Common myeloid progenitor, CD34-positive (primary cell): ENCODE measurements at regions not wholly inside any gene's neighbourhood (a gene's known extent, or its start where the extent isn't known, plus 50 kb on each side); places are given as distances from the start of the nearest gene placed in this dataset.

ENCODE experiments used
- CTCF ChIA-PET: fragments of 350-600 bp; sonication (Branson Sonifier 250); formaldehyde crosslinking; loops from one replicate; lab custom pipeline; 2021; ENCODE audit warnings: antibody characterized with exemption; lab: Charles Lee
- POLR2A ChIA-PET: fragments of 350-600 bp; sonication (Branson Sonifier 250); formaldehyde crosslinking; loops from one replicate; lab custom pipeline; 2021; ENCODE audit warnings: antibody characterized with exemption; lab: Charles Lee
- DNase-seq, 3 donors: peaks; one replicate each; pipeline versions ENCODE4 v3.0.0 to v3.0.0-alpha.2; 2013
- H3K27ac ChIP-seq, 2 experiments: 1 replicate in 1 of 2; 2 replicates in 1 of 2; pipeline ENCODE4 v1.7.0; 2013; ENCODE audit warnings: inconsistent platforms in 2 of 2, low read length in 2 of 2, mild to moderate bottlenecking in 2 of 2, low read depth in 1 of 2, moderate library complexity in 1 of 2; ENCODE audit not compliant: severe bottlenecking in 2 of 2, insufficient read depth in 1 of 2, poor library complexity in 1 of 2
- H3K27me3 ChIP-seq, 5 experiments: replicated peaks in 2 of 5; 1 replicate in 3 of 5; 2 replicates in 2 of 5; pipeline versions ENCODE4 v1.6.1 to v1.7.0; 2013; ENCODE audit warnings: low read length in 4 of 5, mild to moderate bottlenecking in 2 of 5, moderate library complexity in 2 of 5, inconsistent platforms in 1 of 5; ENCODE audit not compliant: insufficient read depth in 5 of 5, control insufficient read depth in 4 of 5
- H3K36me3 ChIP-seq, 4 experiments: 1 replicate in 2 of 4; 2 replicates in 2 of 4; pipeline versions ENCODE4 v1.6.1 to v1.7.0; 2013; ENCODE audit warnings: low read length in 3 of 4, control low read depth in 1 of 4, mild to moderate bottlenecking in 1 of 4; ENCODE audit not compliant: control insufficient read depth in 4 of 4, insufficient read depth in 4 of 4
- H3K4me1 ChIP-seq, 4 experiments: 1 replicate in 3 of 4; 2 replicates in 1 of 4; pipeline versions ENCODE4 v1.6.1 to v1.7.1; 2013; ENCODE audit warnings: low read length in 3 of 4, mild to moderate bottlenecking in 3 of 4, control low read depth in 1 of 4, inconsistent platforms in 1 of 4, moderate library complexity in 1 of 4; ENCODE audit not compliant: control insufficient read depth in 4 of 4, insufficient read depth in 4 of 4; ENCODE audit errors: control extremely low read depth in 1 of 4
- H3K4me3 ChIP-seq, 7 experiments: 1 replicate in 4 of 7; 2 replicates in 3 of 7; pipeline versions ENCODE4 v1.5.1 to v1.7.0; 2013; ENCODE audit warnings: mild to moderate bottlenecking in 7 of 7, low read length in 6 of 7, moderate library complexity in 6 of 7, inconsistent platforms in 2 of 7, low read depth in 2 of 7, control low read depth in 1 of 7; ENCODE audit not compliant: insufficient read depth in 4 of 7, control insufficient read depth in 1 of 7; ENCODE audit errors: extremely low read depth in 1 of 7
- H3K9me3 ChIP-seq, 5 experiments: 1 replicate in 4 of 5; 2 replicates in 1 of 5; pipeline versions ENCODE4 v1.6.1 to v1.7.1; 2013; ENCODE audit warnings: low read length in 4 of 5, mild to moderate bottlenecking in 2 of 5, inconsistent platforms in 1 of 5, low read depth in 1 of 5, moderate library complexity in 1 of 5; ENCODE audit not compliant: control insufficient read depth in 4 of 5, insufficient read depth in 2 of 5; ENCODE audit errors: control extremely low read depth in 1 of 5
- WGBS: methylation state at CpG from one replicate; pipeline ENCODE4 v1.1.5; 2013; ENCODE audit not compliant: insufficient coverage; 5-methylcytosine and 5-hydroxymethylcytosine counted together

GRCh38 chr5:109584986-109585599 lies 104.6 kb upstream of the MAN2A1 start:
- Histone ChIP-seq H3K4me3 (no peak overlapping the region), H3K4me1 (no peaks in the 10 kb centered on the region), H3K36me3 (no peaks in the 10 kb centered on the region), H3K27ac (no peak overlapping the region), H3K9me3 (no peaks in the 10 kb centered on the region), H3K27me3 (no peaks in the 10 kb centered on the region)
- CTCF ChIA-PET, result interaction anchor here (0.6 to 0.9 kb wide), 2 partner anchors 17 to 40 kb away, joined by 3 read pairs; no protein-coding TSS in a partner anchor
- POLR2A ChIA-PET, result interaction anchor here (0.6 kb wide), 1 partner anchor 1278 kb away, joined by 3 read pairs; no protein-coding TSS in a partner anchor
- 66% methylated on average over 4 of the region's 4 CpGs for WGBS
- no peak for DNase-seq

- no peaks in the 10 kb centered on the region for H3K27me3 ChIP-seq
- 68% methylated on average over 2 of the region's 3 CpGs for WGBS
- CTCF ChIA-PET, result interaction anchor here (0.6 to 5.9 kb wide), 2 partner anchors 11 to 566 kb away, joined by 3 to 25 read pairs; no protein-coding TSS in a partner anchor
- no peaks in the 10 kb centered on the region for H3K4me1 ChIP-seq
- POLR2A ChIA-PET, result no interaction called here
- no peaks in the 10 kb centered on the region for H3K36me3 ChIP-seq
- H3K9me3 ChIP-seq, result no peaks in the 10 kb centered on the region
- H3K4me3 ChIP-seq, result no peak overlapping the region
- DNase-seq, result peak in 2 of 3 donors; percentile 11 to 17
- H3K27ac ChIP-seq, result no peak overlapping the region
Measured at GRCh38 chr5:109580225-109580624, 109.5 kb upstream of the MAN2A1 start.

- DNase-seq, result no peak
- Histone ChIP-seq H3K27me3 (no peaks in the 10 kb centered on the region), H3K27ac (no peak overlapping the region), H3K36me3 (no peaks in the 10 kb centered on the region), H3K9me3 (no peaks in the 10 kb centered on the region), H3K4me1 (no peaks in the 10 kb centered on the region), H3K4me3 (no peak overlapping the region)
- 100% methylated on average over 2 of the region's 2 CpGs for WGBS
- ChIA-PET POLR2A (no interaction called here), CTCF (no interaction called here)
Measured at GRCh38 chr5:109575506-109575905, 114.2 kb upstream of the MAN2A1 start.

GRCh38 chr5:109574985-109575384 lies 114.7 kb upstream of the MAN2A1 start:
- Histone ChIP-seq H3K27me3 (no peaks in the 10 kb centered on the region), H3K4me1 (no peaks in the 10 kb centered on the region), H3K9me3 (no peaks in the 10 kb centered on the region), H3K27ac (no peak overlapping the region), H3K36me3 (no peaks in the 10 kb centered on the region), H3K4me3 (no peak overlapping the region)
- DNase-seq, result no peak
- POLR2A ChIA-PET, result no interaction called here
- CTCF ChIA-PET, result no interaction called here

GRCh38 chr5:109573766-109574165 lies 116.0 kb upstream of the MAN2A1 start:
- Histone ChIP-seq H3K27me3 (no peaks in the 10 kb centered on the region), H3K9me3 (no peaks in the 10 kb centered on the region), H3K4me3 (no peak overlapping the region), H3K4me1 (no peaks in the 10 kb centered on the region), H3K27ac (no peak overlapping the region), H3K36me3 (no peaks in the 10 kb centered on the region)
- DNase-seq, result peak in 2 of 3 donors; percentile 38 to 55
- ChIA-PET CTCF (interaction anchor here (0.7 kb wide), 1 partner anchor 17 kb away, joined by 3 read pairs; no protein-coding TSS in a partner anchor), POLR2A (no interaction called here)
- 33% methylated on average over 1 of the region's 3 CpGs for WGBS

GRCh38 chr5:109573256-109573655 lies 116.5 kb upstream of the MAN2A1 start:
- 93% methylated on average over 4 of the region's 4 CpGs for WGBS
- H3K4me3 ChIP-seq, result no peak overlapping the region
- H3K27ac ChIP-seq, result no peak overlapping the region
- H3K9me3 ChIP-seq, result no peaks in the 10 kb centered on the region
- DNase-seq, result no peak
- CTCF ChIA-PET, result interaction anchor here (0.7 kb wide), 1 partner anchor 17 kb away, joined by 3 read pairs; no protein-coding TSS in a partner anchor
- no peaks in the 10 kb centered on the region for H3K4me1 ChIP-seq
- H3K27me3 ChIP-seq, result no peaks in the 10 kb centered on the region
- H3K36me3 ChIP-seq, result no peaks in the 10 kb centered on the region
- POLR2A ChIA-PET, result no interaction called here

GRCh38 chr5:109571785-109572184 lies 117.9 kb upstream of the MAN2A1 start:
- CTCF ChIA-PET, result no interaction called here
- WGBS, result 100% methylated on average over 1 of the region's 1 CpG

More at GRCh38 chr5:109571785-109572184, 117.9 kb upstream of the MAN2A1 start:
- H3K27me3 ChIP-seq, result no peaks in the 10 kb centered on the region
- H3K36me3 ChIP-seq, result no peaks in the 10 kb centered on the region
- no peak for DNase-seq
- H3K4me1 ChIP-seq, result no peaks in the 10 kb centered on the region
- H3K9me3 ChIP-seq, result no peaks in the 10 kb centered on the region
- POLR2A ChIA-PET, result no interaction called here
- H3K27ac ChIP-seq, result no peak overlapping the region
- no peak overlapping the region for H3K4me3 ChIP-seq
